SK-N-SH (cell line): ENCODE measurements at regions not wholly inside any gene's neighbourhood (a gene's known extent, or its start where the extent isn't known, plus 50 kb on each side); places are given as distances from the start of the nearest gene placed in this dataset.

Experiments used
- CTCF ChIA-PET: fragments of 300-600, 350-600 bp; formaldehyde crosslinking; extraction: SDS; loops from one replicate; lab custom pipeline; 2021; lab: Yijun Ruan, JAX
- POLR2A ChIA-PET: fragments of 350-600 bp; sonication (Branson Sonifier 250); formaldehyde crosslinking; extraction: SDS; loops from one replicate; lab custom pipeline; 2020; ENCODE audit warnings: antibody characterized with exemption, inconsistent platforms; lab: Yijun Ruan, JAX
- DNase-seq: peaks from one replicate; pipeline ENCODE4 v3.0.0; 2012
- H2AFZ ChIP-seq: fragments of 200-600 bp; sonication (generic); 2 replicates; pipeline ENCODE4 v1.8.1; 2016; ENCODE audit warnings: antibody characterized with exemption, mild to moderate bottlenecking, low read depth
- H3F3A ChIP-seq: fragments of 200-600 bp; sonication (generic); replicated peaks from 2 replicates; pipeline ENCODE3; 2016; ENCODE audit warnings: antibody characterized with exemption, mild to moderate bottlenecking; ENCODE audit not compliant: insufficient read depth
- H3K27ac ChIP-seq, 2 experiments: fragments of 200-500 bp in 1 of 2; fragments of 200-600 bp in 1 of 2; sonication (Bioruptor generic) in 1 of 2; sonication (generic), shearing (Covaris generic) in 1 of 2; 2 replicates each; pipeline versions ENCODE4 v1.5.1 to v1.6.1; 2014 to 2016; ENCODE audit warnings: low read depth in 2 of 2, inconsistent platforms in 1 of 2, low read length in 1 of 2, mild to moderate bottlenecking in 1 of 2, mixed read lengths in 1 of 2
- H3K27me3 ChIP-seq: fragments of 200-600 bp; sonication (generic), shearing (Covaris generic); 2 replicates; pipeline ENCODE4 v1.6.1; 2016; ENCODE audit warnings: mixed run types; ENCODE audit not compliant: insufficient read depth
- H3K36me3 ChIP-seq, 2 experiments: fragments of 200-500 bp in 1 of 2; fragments of 200-600 bp in 1 of 2; sonication (Bioruptor generic) in 1 of 2; sonication (generic) in 1 of 2; replicated peaks in 1 of 2; 2 replicates each; pipeline versions ENCODE3 to v1.5.1; 2014 to 2016; ENCODE audit warnings: low read length in 1 of 2, mild to moderate bottlenecking in 1 of 2; ENCODE audit not compliant: insufficient read depth in 2 of 2, control insufficient read depth in 1 of 2
- H3K4me1 ChIP-seq, 2 experiments: fragments of 200-500 bp in 1 of 2; fragments of 200-600 bp in 1 of 2; sonication (Bioruptor generic) in 1 of 2; sonication (generic), shearing (Covaris generic) in 1 of 2; 2 replicates each; pipeline versions ENCODE4 v1.5.1 to v1.6.1; 2014 to 2016; ENCODE audit warnings: low read depth in 1 of 2, low read length in 1 of 2, mixed run types in 1 of 2; ENCODE audit not compliant: insufficient read depth in 2 of 2, control insufficient read depth in 1 of 2
- H3K4me2 ChIP-seq: fragments of 200-600 bp; sonication (generic), shearing (Covaris generic); 2 replicates; pipeline ENCODE4 v1.6.1; 2017; ENCODE audit warnings: mixed run types
- H3K4me3 ChIP-seq, 2 experiments: fragments of 200-500 bp in 1 of 2; fragments of 200-600 bp in 1 of 2; sonication (Bioruptor generic) in 1 of 2; sonication (generic), shearing (Covaris generic) in 1 of 2; 2 replicates each; pipeline versions ENCODE4 v1.5.1 to v1.8.1; 2014 to 2016; ENCODE audit warnings: low read depth in 2 of 2, inconsistent platforms in 1 of 2, low read length in 1 of 2, mild to moderate bottlenecking in 1 of 2, mixed read lengths in 1 of 2, moderate library complexity in 1 of 2
- H3K79me2 ChIP-seq: fragments of 200-600 bp; sonication (generic); 2 replicates; pipeline ENCODE4 v1.8.1; 2017; ENCODE audit warnings: mild to moderate bottlenecking; ENCODE audit not compliant: insufficient read depth
- H3K9ac ChIP-seq: fragments of 200-600 bp; sonication (generic); 2 replicates; pipeline ENCODE4 v1.6.1; 2017; ENCODE audit warnings: mixed run types
- H3K9me2 ChIP-seq: fragments of 200-600 bp; sonication (generic); 2 replicates; pipeline ENCODE4 v1.6.1; 2017; ENCODE audit warnings: mixed run types
- H3K9me3 ChIP-seq: fragments of 200-600 bp; sonication (generic); 2 replicates; pipeline ENCODE4 v1.6.1; 2017; ENCODE audit warnings: mixed run types, mild to moderate bottlenecking, moderate library complexity
- H4K20me1 ChIP-seq: fragments of 200-600 bp; sonication (generic); 2 replicates; pipeline ENCODE4 v1.6.1; 2017; ENCODE audit warnings: mild to moderate bottlenecking, mixed run types; ENCODE audit not compliant: insufficient read depth
- CTCF ChIP-seq: fragments of 200-600 bp; sonication (generic); IDR thresholded peaks from 2 replicates; pipeline ENCODE4 v1.6.1; 2017; ENCODE audit warnings: antibody characterized with exemption, mild to moderate bottlenecking, moderate library complexity
- FOSL2 ChIP-seq: IDR thresholded peaks from 2 replicates; pipeline ENCODE4 v1.4.0; 2012; ENCODE audit warnings: low read depth, mild to moderate bottlenecking, moderate library complexity, borderline replicate concordance
- PBX3 ChIP-seq: IDR thresholded peaks from 2 replicates; pipeline ENCODE4; 2012
- REST ChIP-seq: IDR thresholded peaks from 2 replicates; pipeline ENCODE4 v1.6.1; 2012; ENCODE audit warnings: mild to moderate bottlenecking, low read depth, low read length, moderate library complexity
- SMC3 ChIP-seq: IDR thresholded peaks from 2 replicates; pipeline ENCODE4 v1.6.1; 2012; ENCODE audit warnings: low read depth, low read length, improper control_type of control experiment
- USF1 ChIP-seq: IDR thresholded peaks from 2 replicates; pipeline ENCODE4 v1.4.0; 2012; ENCODE audit warnings: low read depth, borderline replicate concordance
- WGBS: methylation state at CpG from one replicate; pipeline ENCODE4 v1.1.6; 2017; ENCODE audit warnings: low lambda C conversion rate; 5-methylcytosine and 5-hydroxymethylcytosine counted together

GRCh38 chr1:224051086-224051406 is 62.9 kb upstream of the FBXO28 start:
- ChIA-PET CTCF (interaction anchor here (0.6 to 3.5 kb wide), 23 partner anchors 8 to 406 kb away, joined by 3 to 31 read pairs (median 3); partner anchors contain the start of gene CAPN2), POLR2A (no interaction called here)
- TF ChIP-seq SMC3 (no peak), CTCF (peak; percentile 4; the same call in 1 of the 2 replicates)
- DNase-seq: no peak
- peaks cover 7% of the 10 kb centered on the region for H3F3A ChIP-seq
- H3K79me2 ChIP-seq: no peaks in the 10 kb centered on the region
- H2AFZ ChIP-seq: no peak overlapping the region
- H3K36me3 ChIP-seq: no peaks in the 10 kb centered on the region
- H3K27me3 ChIP-seq: no peaks in the 10 kb centered on the region
- no peaks in the 10 kb centered on the region for H4K20me1 ChIP-seq
- no peaks in the 10 kb centered on the region for H3K9me2 ChIP-seq
- H3K4me2 ChIP-seq: no peak overlapping the region
- H3K4me1 ChIP-seq: no peaks in the 10 kb centered on the region
- no peaks in the 10 kb centered on the region for H3K9me3 ChIP-seq
- H3K4me3 ChIP-seq: no peak overlapping the region
- no peak overlapping the region for H3K27ac ChIP-seq
- H3K9ac ChIP-seq: no peak overlapping the region

- Histone ChIP-seq H3K79me2 (no peaks in the 10 kb centered on the region), H3F3A (peaks cover 7% of the 10 kb centered on the region), H3K9me2 (no peaks in the 10 kb centered on the region), H3K36me3 (no peaks in the 10 kb centered on the region), H3K27me3 (no peaks in the 10 kb centered on the region), H3K4me3 (no peak overlapping the region), H3K4me2 (no peak overlapping the region), H3K9me3 (no peaks in the 10 kb centered on the region), H3K4me1 (no peaks in the 10 kb centered on the region), H3K9ac (no peak overlapping the region), H3K27ac (no peak overlapping the region), H4K20me1 (no peaks in the 10 kb centered on the region), H2AFZ (no peak overlapping the region)
- ChIA-PET CTCF (interaction anchor here (1.6 kb wide), 1 partner anchor 236 kb away, joined by 8 read pairs; no protein-coding TSS in a partner anchor), POLR2A (no interaction called here)
- no peak for DNase-seq
- TF ChIP-seq USF1 (no peak), PBX3 (no peak), REST (no peak), FOSL2 (no peak)
- WGBS: 80% methylated on average over 2 of the region's 2 CpGs
Observed at GRCh38 chr1:224047538-224047937, 66.4 kb upstream of the FBXO28 start.
